ENCODE measurements at regions not wholly inside any gene's neighbourhood (a gene's known extent, or its start where the extent isn't known, plus 50 kb on each side); places are given as distances from the start of the nearest gene placed in this dataset.

DNA sequence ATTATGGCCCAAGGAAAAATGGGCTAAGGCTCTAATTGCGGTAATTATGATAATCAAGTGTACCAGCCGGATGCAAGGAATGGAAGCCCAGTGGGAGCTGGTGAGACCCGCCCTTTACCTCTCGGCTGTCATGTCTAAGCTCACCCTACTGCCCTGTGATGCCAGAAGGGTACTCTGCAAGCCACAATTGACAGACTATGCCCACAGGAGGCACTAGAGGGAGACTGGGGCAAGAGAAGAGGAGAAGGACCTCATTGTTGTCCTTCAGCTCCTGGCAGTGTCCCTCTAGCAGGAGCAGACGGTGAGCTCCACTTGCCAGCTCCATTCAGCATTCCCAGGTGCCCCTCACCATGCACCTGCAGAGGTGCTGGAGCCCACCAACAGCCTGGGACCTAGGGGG, 141.8 kb downstream of the SMIM20 start:
- TF ChIP-seq, protein P1, sequence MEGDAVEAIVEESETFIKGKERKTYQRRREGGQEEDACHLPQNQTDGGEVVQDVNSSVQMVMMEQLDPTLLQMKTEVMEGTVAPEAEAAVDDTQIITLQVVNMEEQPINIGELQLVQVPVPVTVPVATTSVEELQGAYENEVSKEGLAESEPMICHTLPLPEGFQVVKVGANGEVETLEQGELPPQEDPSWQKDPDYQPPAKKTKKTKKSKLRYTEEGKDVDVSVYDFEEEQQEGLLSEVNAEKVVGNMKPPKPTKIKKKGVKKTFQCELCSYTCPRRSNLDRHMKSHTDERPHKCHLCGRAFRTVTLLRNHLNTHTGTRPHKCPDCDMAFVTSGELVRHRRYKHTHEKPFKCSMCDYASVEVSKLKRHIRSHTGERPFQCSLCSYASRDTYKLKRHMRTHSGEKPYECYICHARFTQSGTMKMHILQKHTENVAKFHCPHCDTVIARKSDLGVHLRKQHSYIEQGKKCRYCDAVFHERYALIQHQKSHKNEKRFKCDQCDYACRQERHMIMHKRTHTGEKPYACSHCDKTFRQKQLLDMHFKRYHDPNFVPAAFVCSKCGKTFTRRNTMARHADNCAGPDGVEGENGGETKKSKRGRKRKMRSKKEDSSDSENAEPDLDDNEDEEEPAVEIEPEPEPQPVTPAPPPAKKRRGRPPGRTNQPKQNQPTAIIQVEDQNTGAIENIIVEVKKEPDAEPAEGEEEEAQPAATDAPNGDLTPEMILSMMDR (IDR thresholded peaks at IDR 0.05), result no peak
- TF ChIP-seq POLR2A (IDR thresholded peaks at IDR 0.05), result no peak

All from heart left ventricle (tissue), 13 donors.